ENCODE measurements at regions not wholly inside any gene's neighbourhood (a gene's known extent, or its start where the extent isn't known, plus 50 kb on each side); places are given as distances from the start of the nearest gene placed in this dataset.
"Not testable (repeated sequence)": the region's sequence is repeated elsewhere in the genome, so short reads cannot be mapped to it uniquely, and the experiment has no call there.

DNA sequence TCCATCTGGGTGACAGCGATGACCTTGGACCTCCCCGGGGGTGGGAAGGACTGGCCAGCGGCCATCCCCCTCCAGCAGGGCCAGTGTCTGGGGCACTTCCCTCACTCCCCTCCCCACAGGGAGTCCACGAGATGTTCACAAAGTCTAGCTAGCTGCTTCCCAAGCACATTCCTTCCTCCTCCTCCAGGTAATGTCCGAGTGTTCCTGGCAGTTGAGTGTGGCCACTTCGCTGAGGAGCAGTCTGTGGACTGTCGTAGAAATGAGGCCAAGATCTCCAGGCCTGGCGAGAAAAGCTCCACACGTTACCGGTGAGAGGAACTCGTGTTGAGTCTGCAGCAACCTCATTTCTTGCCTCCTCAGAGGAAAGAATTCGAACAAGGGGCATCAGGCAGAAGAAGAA, 425.5 kb downstream of the BRD1 start:
- DNase-seq = no peak

DNA sequence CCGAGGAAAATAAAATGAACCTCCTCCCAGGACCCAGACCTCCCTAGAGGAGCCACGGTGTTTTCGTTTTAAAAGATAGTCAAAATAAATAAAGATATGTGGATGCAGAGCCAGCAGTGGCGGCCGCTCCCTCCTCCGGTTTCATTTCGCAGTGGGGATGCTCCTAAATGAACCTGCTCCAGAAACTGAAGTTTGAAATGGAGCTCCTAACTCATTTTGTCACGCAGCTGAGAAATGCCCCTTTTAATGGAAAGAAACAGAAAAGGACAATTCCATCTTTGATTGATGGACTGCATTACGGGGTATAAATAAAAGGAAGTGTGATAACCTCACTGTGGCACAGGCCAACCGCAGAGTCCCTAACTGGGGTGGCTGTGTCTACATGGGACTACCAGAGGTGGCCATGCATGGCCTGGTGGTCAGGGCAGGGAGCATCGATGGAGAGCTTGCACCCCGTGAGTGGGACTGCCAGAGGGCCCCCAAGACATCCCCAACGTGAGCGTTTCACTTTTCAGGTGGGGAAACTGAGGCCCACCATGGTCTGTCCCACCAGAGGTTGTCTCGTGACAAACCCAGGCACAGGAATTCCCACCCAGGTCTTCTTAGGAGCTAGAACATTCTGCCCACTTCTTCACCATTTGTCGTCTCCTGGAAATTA, 426.6 kb downstream of the BRD1 start:
- DNase-seq = no peak

DNA sequence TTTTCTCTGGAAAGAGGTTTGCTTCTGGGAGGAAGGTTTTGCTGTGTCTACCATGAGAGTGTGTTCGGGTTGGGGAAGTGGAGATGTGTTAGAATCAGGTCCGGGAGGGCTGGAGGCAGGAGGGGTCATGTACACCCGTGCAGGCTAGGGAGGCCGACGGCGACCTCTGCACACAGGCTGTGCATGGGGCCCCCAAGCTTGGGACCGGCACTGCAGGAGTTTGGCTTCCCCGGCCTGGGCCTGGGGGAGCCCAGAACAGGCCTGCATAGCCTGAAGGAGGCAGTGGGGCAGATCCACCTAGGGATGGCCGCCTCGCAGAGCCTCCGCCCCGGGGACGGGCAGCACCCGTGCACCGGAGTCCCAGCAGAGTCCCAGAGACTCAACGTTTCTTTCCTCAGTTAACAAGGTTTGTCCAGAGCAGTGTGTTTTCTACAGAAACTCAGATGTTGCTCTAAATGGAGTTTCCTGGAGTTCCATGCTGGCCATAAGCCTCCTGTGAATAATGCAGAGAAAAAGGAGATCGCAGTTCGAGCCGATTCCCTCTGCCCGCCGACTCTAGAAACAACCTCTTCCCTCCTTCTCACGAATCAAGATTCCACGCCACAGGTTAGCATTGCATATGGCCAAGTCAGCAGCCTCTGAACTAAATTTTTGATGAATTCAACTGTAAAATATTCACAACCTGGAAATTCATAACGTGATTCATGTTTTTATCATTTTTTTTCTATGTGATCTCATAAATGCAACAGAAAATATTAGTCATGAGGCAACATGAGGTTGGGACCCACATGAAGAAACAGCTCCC, 427.3 kb downstream of the BRD1 start:
- no peak for DNase-seq

DNA sequence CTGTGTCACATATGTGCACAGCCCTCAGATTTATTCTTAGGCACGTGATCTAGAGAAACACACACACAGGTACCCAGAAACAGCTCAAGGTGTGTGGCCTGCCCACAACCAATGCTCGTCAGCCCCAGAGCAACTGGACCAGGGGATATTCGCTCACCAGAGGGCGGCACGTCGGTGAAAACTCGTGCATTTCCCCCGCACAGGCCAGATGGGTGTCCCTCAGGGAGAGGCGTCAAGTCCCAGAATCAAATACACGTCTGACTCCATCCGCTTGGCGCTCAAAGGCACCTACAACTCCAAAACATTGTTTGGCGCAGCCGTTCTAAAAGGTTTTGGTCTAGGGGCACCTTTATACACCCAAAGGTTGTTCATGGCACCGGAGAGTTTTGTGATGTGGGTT, 429.0 kb downstream of the BRD1 start:
- no peak for DNase-seq

DNA sequence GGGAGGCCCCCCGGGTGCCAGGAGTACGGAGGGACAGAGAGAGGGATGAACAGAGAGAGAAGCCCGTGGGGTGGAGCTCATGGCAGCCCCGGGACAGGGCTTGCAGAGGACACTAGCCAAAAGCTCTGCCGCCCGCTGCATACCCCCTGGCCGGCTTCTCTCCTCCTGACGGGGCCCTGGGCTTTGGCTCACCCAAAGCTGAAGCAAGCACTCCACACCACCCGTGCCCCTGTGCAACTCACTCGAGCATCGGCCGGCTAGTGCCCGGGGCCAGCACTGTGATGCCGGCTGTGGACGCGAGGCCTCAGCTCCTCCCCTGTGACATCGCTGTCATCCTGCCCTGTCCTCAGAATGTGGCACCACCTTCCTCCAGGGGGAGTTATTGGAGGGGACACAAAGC, 429.6 kb downstream of the BRD1 start:
- no peak for DNase-seq

DNA sequence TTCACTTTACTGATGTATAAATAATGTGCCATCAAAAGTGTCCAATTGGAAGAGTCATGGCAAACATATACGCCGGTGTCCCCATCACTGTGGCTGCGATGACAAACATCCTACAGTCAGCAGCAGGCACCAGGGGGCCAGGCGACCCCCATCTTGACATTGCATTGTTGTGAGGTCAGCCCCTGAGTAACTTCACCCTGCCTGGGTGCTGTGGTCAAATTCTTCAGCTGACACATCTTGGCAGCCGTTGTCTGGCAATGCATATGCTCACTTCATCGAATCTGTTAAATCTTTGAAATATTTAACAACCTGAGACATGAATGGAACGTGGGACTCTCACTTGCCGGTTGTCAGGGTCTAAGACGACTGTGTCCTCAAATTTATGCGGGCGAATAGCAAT, 430.9 kb downstream of the BRD1 start:
- DNase-seq = no peak

DNA sequence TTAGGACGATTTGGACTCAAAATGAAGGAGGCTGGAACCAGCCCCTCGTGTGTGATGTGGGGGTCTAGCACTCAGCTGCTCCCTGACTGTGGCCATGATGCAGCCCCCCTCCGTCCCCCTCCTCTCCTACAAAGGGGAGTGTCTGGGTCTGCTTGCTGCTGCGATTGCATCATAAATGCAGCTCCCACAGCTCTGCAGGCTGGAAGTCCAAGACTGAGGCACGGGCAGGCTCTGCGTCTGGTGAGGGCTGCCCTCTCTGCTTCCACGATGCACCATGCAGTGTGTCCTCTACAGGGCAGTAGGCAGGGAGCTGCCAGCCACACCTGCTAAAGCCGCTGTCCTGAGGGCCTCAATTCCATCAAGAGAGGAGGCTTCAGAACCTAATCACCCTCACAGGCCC, 432.1 kb downstream of the BRD1 start:
- DNase-seq = no peak

DNA sequence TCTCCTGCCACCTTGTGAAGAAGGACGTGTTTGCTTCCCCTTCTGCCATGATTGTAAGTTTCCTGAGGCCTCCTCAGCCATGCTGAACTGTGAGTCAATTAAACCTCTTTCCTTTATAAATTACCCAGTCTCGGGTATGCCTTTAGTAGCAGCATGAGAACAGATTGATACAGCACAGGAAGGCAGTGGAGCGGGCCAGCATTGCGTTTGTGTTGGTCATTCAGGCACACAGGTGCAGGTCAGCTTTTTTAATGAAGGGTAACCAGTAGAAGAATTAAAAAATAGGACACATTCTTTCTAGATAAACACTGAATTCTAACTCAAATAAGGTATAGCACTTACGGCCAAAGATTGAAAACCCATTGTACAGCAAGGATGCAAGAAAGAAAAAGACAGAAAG, 432.6 kb downstream of the BRD1 start:
- DNase-seq = not testable (repeated sequence)

DNA sequence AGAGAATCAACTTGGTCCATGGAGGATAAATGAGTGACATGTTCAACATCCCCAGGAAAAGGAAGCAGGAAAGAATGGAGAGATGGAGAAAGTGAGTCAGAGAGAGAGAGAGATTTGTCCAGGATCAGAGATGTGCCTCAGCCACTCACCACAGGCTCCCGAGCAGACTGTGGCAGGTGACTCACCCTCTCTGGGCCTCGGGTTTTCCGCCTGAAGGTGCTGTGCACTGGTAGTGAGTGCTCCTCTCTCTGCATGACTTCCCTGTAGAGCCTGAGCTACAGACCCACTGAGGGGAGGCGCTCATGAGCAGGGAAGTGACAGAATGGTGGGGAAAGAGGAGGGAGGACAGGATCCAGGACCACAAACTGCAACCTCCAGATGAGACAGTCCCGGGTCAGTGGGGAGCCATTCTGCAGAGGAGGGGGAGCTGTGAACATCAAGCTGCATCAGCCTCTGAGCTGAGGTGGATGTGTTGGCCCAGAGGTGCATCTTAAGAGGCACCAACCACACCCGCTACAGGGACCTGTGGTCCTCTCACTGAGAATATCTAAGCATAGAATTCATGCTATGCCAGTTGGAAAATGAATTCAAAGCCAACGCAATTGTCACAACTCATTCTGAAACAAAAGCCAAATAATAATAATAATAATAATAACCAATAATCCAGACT, 433.4 kb downstream of the BRD1 start:
- no peak for DNase-seq

DNA sequence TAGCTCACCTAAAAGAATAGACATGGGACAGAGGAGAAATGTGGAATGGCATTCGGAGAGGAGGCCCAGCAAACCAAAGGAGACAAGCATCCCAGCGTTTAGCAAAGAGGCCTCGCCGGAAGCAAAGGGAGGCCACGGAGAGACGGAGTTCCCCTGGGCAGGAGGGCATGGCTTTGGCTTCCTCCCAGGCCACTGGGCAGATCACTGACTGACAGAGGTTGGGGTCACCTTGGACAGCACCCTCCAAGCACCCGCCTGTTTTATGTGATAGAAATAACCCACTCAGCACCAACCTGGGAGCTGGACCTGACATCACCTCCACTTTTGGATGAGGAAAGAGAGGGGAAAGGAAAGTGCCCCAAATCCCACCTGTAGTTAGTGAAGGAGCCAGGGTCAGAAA, 434.1 kb downstream of the BRD1 start:
- DNase-seq = no peak

DNA sequence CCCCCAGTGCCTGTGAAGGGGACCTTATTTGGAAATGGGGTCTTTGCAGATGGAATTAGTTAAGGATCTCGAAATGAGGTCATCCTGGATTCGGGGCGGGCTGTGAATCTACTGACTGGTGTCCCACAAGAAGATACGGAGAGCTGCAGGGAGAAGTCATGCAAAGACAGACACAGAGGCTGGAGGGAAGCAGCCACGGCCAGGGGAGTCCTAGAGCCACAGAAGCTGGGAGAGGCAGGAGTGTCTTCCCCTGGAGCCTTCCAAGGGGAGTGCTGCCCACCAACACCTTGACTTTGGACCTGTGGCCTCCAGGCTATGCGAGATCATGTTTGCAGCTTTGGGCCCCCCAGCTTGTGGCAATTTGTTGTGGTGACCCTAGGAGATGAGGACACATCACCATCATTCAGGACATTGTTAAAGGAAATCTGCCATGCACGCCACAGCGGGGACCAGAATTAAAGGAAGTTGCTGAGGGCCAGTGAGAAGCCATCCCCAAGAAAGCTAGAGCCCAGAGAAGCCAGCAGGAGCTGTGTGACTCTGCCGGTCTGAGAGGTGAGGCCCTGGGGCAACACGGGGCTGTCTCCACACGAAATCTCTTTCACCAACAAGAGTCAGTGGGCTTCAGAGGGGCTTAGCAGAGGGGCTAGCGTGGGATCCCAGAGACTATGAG, 434.7 kb downstream of the BRD1 start:
- no peak for DNase-seq

DNA sequence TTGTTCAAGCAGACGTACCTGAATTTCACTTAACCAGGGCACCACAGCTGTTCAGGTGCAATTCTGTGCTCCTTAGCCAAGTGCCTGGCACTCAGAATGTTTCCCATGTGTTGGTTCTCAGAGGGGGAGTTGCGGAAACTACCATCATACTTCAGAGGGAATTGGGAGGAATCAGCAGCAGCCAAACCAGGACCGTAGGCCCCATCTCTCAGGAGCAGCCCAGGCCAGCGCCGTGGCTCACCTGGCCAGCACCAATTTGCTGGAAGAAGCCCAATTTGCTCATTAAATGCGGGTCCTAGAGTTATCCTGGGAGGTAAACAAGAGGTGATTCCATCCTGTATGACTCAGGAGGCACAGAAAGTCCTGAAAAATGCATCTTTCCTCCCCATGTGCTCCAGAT, 435.4 kb downstream of the BRD1 start:
- no peak for DNase-seq

DNA sequence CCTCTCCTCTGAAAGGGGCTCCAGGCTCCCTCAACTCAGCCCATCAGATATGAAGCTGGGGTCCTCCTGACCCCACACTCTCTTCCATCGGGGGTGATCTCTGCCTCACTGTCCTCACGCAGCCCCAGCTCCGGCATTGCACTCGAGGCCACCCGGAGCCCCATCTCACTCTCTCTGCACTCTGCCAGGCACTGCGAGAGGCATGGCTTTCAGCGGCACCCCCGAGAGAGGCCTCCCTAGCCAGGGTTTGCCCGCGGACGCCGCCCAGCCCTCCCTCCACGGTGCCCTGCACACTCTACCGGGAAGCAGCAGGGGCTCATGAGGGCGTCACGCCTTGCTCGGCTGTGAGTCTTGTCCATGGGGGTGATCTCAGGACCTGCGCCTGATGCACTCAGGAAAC, 436.2 kb downstream of the BRD1 start:
- no peak for DNase-seq

DNA sequence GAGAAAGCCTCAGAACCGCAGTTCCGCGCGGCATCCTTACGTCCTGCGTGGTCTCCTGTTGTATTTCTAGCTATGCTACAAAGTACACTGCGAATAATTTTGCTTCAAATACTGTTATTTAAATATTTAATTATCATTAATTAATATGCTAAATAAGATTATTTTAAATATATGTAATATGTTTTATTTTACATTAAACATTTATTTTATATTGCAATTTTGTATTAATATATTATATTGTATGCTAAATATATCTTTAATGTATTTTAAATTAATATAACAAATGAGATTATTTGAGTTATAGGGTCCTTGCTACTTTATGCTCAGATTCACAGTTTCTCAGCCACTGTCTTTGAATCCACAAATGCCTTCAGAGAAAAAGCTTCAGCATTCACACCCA, 436.7 kb downstream of the BRD1 start:
- no peak for DNase-seq

DNA sequence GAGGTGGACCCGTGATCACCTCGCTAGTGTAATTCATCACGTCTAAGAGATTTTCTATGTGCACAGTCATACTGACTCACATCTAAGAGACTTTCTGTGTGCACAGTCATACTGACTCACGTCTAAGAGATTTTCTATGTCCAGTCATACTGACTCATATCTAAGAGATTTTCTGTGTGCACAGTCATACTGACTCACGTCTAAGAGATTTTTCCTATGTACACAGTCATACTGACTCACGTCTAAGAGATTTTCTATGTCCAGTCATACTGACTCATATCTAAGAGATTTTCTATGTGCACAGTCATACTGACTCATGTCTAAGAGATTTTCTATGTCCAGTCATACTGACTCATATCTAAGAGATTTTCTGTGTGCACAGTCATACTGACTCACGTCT, 443.8 kb downstream of the BRD1 start:
- not testable (repeated sequence) for DNase-seq

DNA sequence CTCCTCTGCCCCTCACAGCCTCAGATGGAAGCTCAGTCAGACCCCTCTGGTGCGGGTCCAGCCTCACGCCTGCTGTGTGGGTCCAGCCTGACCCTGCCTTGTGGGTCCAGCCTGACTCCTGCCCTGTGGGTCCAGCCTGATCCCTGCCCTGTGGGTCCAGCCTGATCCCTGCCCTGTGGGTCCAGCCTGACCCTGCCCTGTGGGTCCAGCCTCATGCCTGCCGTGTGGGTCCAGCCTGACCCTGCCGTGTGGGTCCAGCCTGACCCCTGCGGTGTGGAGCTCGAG, 445.3 kb downstream of the BRD1 start:
- no peak for DNase-seq

DNA sequence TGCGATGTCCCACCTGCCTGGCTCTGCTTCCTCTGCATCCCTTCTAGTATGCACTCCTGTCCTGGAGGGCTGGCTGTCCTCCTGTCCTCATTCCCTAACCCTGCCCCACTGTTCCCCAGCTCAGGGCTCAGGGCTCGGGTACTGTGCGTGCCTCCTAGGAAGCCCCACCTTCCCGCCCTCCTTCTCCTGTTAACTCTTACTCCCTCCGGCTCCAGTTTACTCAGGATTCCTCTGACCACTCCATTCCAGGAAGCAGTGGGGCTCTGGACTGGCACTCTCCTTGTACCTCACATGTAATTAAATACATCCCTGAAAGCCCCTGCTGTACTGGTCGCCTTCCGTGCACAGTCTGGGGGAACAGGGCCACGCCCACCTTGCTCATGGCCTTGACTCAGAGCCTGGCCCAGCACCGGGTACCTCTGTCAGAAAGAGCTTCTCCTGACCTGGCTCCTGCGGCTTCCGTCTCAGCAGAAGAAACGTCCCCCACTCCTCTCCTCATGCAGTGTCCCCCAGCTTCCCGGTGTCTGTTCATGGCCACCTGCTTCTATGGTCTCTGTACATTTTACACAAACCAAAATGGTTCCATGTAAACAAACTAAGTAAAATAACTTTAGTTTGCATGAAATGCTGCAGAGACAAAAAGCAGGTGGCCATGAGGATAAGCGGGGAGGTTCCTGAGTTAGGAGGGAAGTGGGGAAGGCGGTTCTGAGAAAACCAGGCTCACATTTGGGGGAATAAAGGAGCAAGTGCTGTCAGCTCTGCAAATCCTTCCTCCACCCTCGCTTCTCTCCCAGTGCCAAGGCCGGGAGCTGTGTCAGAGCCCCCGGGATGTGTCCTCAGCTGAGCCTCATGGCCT, 445.9 kb downstream of the BRD1 start:
- no peak for DNase-seq

DNA sequence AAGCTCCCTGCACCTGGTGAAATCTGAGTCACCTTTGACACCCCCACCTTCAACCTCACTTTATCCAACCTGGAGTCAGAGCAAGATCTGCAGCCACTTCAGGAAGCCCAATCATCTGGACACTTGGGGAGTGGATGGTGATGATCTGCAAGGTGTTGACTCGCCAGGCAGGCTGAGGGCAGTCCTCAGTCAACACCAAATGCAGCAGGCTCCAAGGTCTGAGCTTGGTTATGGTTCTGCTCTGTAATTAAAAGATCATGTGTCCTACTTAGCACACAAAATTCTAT, 446.9 kb downstream of the BRD1 start:
- DNase-seq = no peak

DNA sequence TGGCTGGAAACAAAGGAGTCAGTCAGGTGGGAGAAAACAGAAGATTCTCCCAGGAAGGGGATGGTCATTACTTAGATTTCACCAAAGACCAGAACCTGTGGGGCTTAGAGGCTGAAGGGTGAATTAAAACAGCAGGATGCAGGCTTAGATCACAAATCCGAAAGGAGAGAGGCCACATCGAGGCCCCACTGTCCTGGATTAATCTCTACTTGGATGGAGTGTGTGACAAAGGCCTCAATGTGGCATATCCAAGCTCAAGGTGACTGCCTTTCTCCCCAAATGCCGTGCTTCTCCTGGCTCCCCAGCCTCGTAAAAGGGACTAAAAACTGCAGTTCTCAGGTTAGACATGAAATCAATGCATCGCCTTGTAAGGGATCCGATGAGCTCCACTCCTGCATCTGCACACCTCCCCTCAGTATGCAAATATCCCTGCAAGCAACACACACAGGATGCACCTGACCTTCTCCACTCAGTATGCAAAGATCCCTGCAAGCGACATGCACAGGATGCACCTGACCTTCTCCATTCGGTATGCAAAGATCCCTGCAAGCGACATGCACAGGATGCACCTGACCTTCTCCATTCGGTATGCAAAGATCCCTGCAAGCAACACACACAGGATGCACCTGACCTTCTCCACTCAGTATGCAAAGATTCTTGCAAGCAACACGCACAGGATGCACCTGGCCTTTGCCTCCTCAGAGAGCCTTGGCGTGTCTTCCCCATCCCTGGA, 447.4 kb downstream of the BRD1 start:
- DNase-seq = no peak

DNA sequence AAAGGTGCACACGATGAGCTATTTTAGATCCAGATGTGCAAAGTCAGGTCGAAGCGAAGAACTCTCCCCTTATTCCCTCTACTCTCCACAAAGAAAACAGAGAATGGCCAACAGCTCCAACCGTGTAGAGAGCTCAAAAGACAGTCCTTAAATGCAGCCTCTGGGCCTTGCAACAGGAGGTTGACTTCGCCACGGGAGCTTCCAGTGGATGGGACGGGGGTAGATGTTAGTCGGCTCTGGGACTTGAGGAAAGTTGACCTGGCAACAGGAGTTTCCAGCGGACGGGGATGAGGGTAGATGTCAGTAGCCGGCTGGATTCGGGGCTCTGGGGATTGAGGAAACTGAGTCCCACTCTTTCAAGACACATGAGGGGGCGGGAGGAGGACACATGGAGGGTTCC, 450.4 kb downstream of the BRD1 start:
- no peak for DNase-seq

DNA sequence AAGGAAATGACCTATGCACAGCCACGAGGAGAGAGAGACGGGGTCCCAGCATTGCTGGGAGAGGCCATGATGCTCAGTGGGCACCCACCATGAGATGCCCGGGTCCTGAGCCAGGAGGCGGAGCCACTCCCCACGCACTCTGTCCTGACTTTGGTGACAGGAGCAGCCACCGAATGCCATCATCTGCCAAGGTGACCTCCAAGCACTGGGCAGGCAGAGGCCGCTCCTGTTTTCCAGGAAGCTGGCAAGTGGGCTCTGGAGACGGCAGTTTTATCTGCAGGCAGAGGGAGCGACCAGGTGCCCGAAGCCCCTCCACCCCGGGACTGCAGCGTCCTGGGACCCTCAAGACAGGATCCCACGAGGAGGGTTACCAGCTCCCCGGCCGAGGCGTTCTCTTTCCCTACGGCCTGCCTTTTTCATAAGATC, 453.9 kb downstream of the BRD1 start:
- DNase-seq = no peak

DNA sequence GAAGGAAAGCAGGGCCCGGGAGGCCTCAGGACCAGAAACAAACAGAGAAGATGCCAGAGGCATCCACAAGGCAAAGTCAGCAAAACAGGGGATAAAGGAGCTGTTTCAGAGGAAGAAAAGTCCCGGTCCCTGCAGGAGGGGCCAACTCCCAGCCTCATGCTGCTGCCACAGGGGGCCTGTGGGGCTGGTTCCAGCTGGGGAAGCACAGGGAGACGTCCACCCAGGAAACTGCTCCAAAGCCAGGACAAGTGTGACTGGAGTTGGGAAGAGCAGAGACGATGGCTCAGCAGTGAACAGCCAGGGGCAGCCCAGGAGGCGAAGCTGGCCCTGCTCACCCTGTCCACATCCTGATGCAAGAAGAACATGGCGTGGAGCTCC, 454.4 kb downstream of the BRD1 start:
- DNase-seq = no peak

Data from 8988T (cell line).